Subcutaneous abdominal adipose tissue (tissue), 5 donors: ENCODE measurements at regions not wholly inside any gene's neighbourhood (a gene's known extent, or its start where the extent isn't known, plus 50 kb on each side); places are given as distances from the start of the nearest gene placed in this dataset.
"Not testable (repeated sequence)": the region's sequence is repeated elsewhere in the genome, so short reads cannot be mapped to it uniquely, and the experiment has no call there.

ENCODE experiments used
- H3K27ac ChIP-seq: one replicate; pipeline ENCODE4 v1.7.0; 2013; ENCODE audit warnings: low read depth, mild to moderate bottlenecking, inconsistent platforms, low read length, moderate library complexity
- H3K27me3 ChIP-seq, 5 donors: one replicate each; pipeline ENCODE4 v1.7.0; 2013; ENCODE audit warnings: low read length in 5 of 5, inconsistent platforms in 1 of 5; ENCODE audit not compliant: control insufficient read depth in 5 of 5, insufficient read depth in 4 of 5
- H3K36me3 ChIP-seq, 5 donors: one replicate each; pipeline ENCODE4 v1.7.0; 2013; ENCODE audit warnings: low read length in 5 of 5; ENCODE audit not compliant: control insufficient read depth in 5 of 5, insufficient read depth in 5 of 5
- H3K4me1 ChIP-seq, 5 donors: one replicate each; pipeline ENCODE4 v1.7.0; 2013; ENCODE audit warnings: low read length in 5 of 5, mild to moderate bottlenecking in 3 of 5, moderate library complexity in 1 of 5; ENCODE audit not compliant: control insufficient read depth in 5 of 5, insufficient read depth in 5 of 5
- H3K4me3 ChIP-seq, 5 donors: one replicate each; pipeline ENCODE4 v1.7.0; 2013; ENCODE audit warnings: low read length in 5 of 5, low read depth in 1 of 5
- H3K9ac ChIP-seq, 5 donors: one replicate each; pipeline ENCODE4 v1.7.0; 2013; ENCODE audit warnings: low read length in 5 of 5, mild to moderate bottlenecking in 4 of 5, moderate library complexity in 3 of 5
- H3K9me3 ChIP-seq, 5 donors: one replicate each; pipeline ENCODE4 v1.7.0; 2013; ENCODE audit warnings: low read length in 5 of 5; ENCODE audit not compliant: control insufficient read depth in 5 of 5
- donor health status: healthy.
- donor health status: healthy.
- donor health status: healthy.
- donor health status: healthy.
- donor health status: healthy.

DNA sequence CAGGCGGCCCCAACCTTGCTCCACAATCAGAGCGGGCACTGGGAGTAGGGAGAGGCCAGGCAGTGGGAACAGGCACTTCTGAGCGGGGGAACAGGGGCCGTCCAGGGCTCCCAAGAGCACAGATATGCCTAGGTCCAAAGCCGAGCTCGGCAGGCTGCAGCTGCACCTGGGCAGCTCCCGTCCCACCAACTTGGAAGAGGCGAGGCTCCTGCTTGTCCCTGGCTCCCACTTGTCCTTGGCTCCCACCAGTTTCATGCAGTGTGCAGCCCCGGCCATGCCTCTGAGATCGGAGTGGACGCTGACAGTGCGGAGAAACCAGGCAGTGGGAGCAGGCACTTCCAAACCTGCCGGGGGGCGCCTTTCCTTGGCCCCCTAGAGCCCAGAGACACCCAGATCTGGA lies 84.0 kb upstream of the XAGE2 start:
- Histone ChIP-seq H3K4me3 (no peak overlapping the region), H3K9ac (no peak overlapping the region), H3K9me3 (peaks cover 0 to 19% (median 9%) of the 10 kb centered on the region in 5 donors), H3K36me3 (no peaks in the 10 kb centered on the region), H3K27ac (no peak overlapping the region), H3K27me3 (peaks cover 7 to 40% (median 23%) of the 10 kb centered on the region in 5 donors), H3K4me1 (no peaks in the 10 kb centered on the region)

DNA sequence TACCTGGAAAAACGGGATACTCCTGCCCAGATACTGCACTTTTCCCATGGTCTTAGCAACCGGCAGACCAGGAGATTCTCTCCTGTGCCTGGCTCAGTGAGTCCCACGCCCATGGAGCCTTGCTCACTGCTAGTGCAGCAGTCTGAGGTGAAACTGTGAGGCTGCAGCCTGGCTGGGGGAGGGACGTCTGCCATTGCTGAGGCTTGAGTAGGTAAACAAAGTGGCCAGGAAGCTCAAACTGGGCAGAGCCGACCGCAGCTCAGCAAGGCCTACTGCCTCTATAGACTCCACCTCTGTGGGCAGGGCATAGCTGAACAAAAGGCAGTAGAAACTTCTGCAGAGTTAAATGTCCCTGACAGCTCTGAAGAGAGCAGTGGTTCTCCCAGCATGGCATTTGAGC lies 69.9 kb upstream of the XAGE2 start:
- not testable (repeated sequence) for H3K36me3 ChIP-seq, H3K4me3 ChIP-seq, H3K27ac ChIP-seq, H3K9me3 ChIP-seq, H3K27me3 ChIP-seq, H3K9ac ChIP-seq, H3K4me1 ChIP-seq

DNA sequence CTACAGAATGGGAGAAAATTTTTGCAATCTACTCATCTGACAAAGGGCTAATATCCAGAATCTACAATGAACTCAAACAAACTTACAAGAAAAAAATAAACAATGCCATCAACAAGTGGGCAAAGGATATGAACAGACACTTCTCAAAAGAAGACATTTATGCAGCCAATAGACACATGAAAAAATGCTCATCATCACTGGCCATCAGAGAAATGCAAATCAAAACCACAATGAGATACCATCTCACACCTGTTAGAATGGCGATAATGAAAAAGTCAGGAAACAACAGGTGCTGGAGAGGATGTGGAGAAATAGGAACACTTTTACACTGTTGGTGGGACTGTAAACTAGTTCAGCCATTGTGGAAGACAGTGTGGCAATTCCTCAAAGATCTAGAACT lies 60.3 kb upstream of the XAGE2 start:
- H3K27me3 ChIP-seq, H3K4me1 ChIP-seq, H3K9ac ChIP-seq, H3K9me3 ChIP-seq, H3K36me3 ChIP-seq, H3K27ac ChIP-seq, H3K4me3 ChIP-seq: not testable (repeated sequence)
